NCI-H460 (cell line): ENCODE measurements at regions not wholly inside any gene's neighbourhood (a gene's known extent, or its start where the extent isn't known, plus 50 kb on each side); places are given as distances from the start of the nearest gene placed in this dataset.
A peak's percentile ranks its signal among the peaks of the same experiment; 100 is the strongest.

Source experiments
- DNase-seq: peaks from one replicate; pipeline ENCODE4 v3.0.0-alpha.2; 2016; ENCODE audit warnings: low read depth; ENCODE audit errors: extremely low read depth

GRCh38 chr1:218850367-218850766 is 323.3 kb upstream of the LYPLAL1 start:
- no peak for DNase-seq

- DNase-seq: no peak
These were observed 322.1 kb upstream of the LYPLAL1 start for GRCh38 chr1:218851586-218851985.

GRCh38 chr1:218852527-218852926 is 321.2 kb upstream of the LYPLAL1 start:
- no peak for DNase-seq

GRCh38 chr1:218863987-218864386 is 309.7 kb upstream of the LYPLAL1 start:
- no peak for DNase-seq

- DNase-seq: no peak
These were observed 308.1 kb upstream of the LYPLAL1 start for GRCh38 chr1:218865591-218865990.

- DNase-seq: no peak
These were observed 307.2 kb upstream of the LYPLAL1 start for GRCh38 chr1:218866507-218866906.

GRCh38 chr1:218867066-218867465 is 306.6 kb upstream of the LYPLAL1 start:
- no peak for DNase-seq

- no peak for DNase-seq
These were observed 305.6 kb upstream of the LYPLAL1 start for GRCh38 chr1:218867941-218868626.

GRCh38 chr1:218869276-218869675 is 304.4 kb upstream of the LYPLAL1 start:
- no peak for DNase-seq

- DNase-seq: no peak
These were observed 301.7 kb upstream of the LYPLAL1 start for GRCh38 chr1:218872026-218872425.

- DNase-seq: no peak
These were observed 300.8 kb upstream of the LYPLAL1 start for GRCh38 chr1:218872928-218873327.

GRCh38 chr1:218874313-218874712 is 299.4 kb upstream of the LYPLAL1 start:
- no peak for DNase-seq

GRCh38 chr1:218874801-218875400 is 298.8 kb upstream of the LYPLAL1 start:
- DNase-seq: no peak

GRCh38 chr1:218878369-218878768 is 295.3 kb upstream of the LYPLAL1 start:
- peak; percentile 41 for DNase-seq

- DNase-seq: no peak
These were observed 293.1 kb upstream of the LYPLAL1 start for GRCh38 chr1:218880484-218881060.

GRCh38 chr1:218882454-218882853 is 291.2 kb upstream of the LYPLAL1 start:
- no peak for DNase-seq

GRCh38 chr1:218886101-218886871 is 287.4 kb upstream of the LYPLAL1 start:
- DNase-seq: no peak

GRCh38 chr1:218887141-218887925 is 286.3 kb upstream of the LYPLAL1 start:
- DNase-seq: no peak

- DNase-seq: no peak
These were observed 283.2 kb upstream of the LYPLAL1 start for GRCh38 chr1:218890451-218890850.

- DNase-seq: no peak
These were observed 282.1 kb upstream of the LYPLAL1 start for GRCh38 chr1:218891577-218891976.
